DMS53 treated with DMSO at 0.1 percent for 48 hours (cell line): ENCODE measurements at regions not wholly inside any gene's neighbourhood (a gene's known extent, or its start where the extent isn't known, plus 50 kb on each side); places are given as distances from the start of the nearest gene placed in this dataset.

Source experiments
- DNase-seq: peaks from one replicate; lab custom pipeline; 2025; ENCODE audit not compliant: unreplicated experiment; lab: John Stamatoyannopoulos, UW

- no peak for DNase-seq
Measured at GRCh38 chr12:91239481-91239880, 56.9 kb upstream of the DCN start.
